ENCODE measurements at regions not wholly inside any gene's neighbourhood (a gene's known extent, or its start where the extent isn't known, plus 50 kb on each side); places are given as distances from the start of the nearest gene placed in this dataset.

DNA sequence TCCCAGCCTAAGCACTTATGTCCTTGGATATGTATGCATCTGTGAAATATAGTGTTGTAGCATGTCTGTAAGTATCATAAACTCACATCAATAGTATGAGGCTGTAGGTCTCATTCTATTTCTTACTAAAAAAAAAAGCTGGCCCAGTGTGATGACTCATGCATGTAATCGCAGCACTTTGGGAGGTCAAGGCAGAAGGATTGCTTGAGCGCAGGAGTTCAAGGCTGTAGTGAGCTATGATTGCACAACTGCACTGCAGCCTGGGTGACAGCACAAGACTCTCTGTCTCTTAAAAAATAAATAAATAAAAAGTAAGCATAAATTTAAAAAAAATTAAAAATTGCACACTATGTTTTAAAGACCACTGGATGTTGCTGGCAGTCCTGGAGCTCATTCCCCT is 79.1 kb upstream of the SPATA13 start:
- DNase-seq (ENCODE audit: low spot score), result no peak

DNA sequence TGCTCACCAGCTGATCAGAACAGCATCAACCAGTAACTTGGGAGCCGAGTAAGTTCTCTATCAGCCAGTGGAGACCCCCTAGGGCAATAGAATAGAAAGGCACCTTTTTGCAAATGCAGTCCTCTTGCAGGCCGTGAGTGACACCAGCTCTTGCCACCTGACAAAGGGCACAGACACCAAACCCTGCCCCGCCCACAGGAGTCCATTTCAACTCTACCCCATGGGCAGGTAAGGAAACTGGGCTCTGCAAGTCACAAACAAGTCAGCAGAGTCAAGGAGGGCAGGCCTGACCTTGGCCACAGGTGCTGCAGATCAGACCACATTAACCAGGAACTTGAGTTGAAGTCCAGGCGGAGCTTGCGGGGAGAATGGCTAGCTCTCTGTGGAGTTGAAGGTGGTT is 77.4 kb upstream of the SPATA13 start:
- no peak for DNase-seq (ENCODE audit: low spot score)

DNA sequence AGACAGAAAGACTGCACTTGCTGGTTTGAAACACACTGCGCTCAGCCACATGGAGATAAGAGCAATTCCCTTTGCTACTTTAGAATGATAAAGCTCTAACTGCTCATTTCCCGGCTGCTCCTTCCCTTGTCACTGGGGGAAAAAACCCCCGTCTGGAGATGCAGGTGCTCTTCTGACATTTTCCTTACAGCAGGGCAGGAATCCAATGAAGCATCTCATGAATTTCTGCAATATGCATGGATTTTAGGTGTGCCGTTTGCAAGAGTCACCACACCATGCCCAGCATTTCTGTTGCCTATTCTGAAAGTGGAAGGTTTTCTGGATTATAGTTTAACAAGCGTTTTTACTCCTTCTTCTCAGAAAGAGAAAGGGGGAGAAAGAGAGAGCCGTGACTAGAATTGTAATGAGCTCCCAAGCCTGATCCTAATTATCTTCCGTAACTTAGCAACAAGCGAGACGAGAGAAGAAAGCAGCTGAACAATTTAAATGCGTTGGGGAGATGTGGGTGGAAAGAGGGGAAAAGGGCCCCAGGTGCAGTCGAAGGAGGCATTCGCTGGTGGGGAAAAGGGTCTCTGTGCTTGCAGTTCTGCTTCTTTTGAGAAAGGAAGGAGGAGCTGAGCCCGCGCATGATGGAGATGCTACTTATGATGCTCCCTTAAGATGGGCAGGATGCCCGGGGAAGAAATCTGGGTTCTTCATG is 76.6 kb upstream of the SPATA13 start:
- no peak for DNase-seq (ENCODE audit: low spot score)

DNA sequence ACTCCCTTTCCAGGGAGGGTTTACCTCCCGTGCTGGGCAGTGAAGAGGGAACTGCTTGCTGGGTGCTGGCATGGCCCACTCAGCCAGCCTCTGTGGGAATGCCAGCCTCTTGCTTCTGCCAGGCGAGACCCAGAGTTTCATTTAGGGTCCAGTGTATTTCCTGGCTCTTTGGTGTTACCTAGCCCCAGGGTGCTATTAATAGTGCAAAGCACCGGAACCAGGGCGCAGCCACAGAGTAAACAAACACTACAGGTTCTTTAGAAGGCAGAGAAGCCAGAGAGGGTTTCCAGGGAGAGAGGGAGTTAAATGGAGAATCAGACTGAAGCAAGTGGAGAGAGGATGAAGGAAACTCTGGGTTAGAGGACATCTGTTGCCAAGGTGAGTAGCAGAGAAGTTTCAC is 74.9 kb upstream of the SPATA13 start:
- DNase-seq (ENCODE audit: low spot score), result no peak

DNA sequence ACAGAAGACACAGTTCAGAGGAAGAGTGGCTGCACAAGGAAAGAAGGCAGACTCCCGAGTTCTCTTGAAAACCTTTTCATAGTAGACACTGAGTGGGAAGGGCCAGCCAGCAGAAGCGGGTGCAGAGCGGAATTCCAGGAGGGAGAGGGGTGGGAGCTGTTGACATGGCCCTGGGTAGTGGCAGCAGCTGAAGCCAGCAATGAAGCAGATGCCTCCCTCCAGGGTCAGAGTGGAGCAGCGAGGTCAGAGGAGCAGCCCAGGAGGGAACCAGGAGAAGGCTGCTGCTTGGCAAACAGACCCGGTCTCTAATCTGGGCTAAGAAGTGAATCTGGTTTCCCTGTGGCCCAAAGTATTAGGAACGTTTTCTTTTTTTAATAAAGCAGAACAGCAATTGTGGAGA is 73.9 kb upstream of the SPATA13 start:
- no peak for DNase-seq (ENCODE audit: low spot score)

DNA sequence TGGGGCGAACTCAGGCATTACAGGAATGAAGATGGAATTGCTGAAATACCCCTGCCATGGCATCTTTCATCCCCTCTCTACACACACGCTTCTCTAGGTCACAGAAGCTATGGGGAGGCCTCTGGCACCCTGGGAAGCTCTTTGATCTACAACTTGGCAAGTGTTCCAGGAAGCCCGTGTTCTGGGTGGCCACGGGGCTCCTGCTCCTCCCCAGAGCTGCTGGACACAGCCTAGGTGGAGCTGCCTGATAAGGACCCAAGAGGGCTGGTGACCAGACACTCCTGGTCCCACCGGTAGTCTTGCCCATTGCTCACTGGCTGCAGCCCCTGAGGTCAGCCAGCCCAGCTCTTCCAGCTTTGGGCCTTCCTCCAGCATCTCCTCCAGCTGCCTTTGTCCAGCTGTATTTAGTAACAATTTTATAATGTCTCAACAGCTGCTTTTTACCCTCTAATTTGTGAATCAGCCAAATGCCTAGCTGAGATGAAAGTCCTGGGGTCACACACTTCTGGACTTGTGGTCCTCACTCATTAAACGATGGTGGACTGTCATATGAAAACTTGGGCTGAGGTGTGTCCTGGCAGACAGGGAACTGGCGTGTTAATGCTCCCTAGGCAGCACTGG is 72.8 kb upstream of the SPATA13 start:
- no peak for DNase-seq (ENCODE audit: low spot score)

DNA sequence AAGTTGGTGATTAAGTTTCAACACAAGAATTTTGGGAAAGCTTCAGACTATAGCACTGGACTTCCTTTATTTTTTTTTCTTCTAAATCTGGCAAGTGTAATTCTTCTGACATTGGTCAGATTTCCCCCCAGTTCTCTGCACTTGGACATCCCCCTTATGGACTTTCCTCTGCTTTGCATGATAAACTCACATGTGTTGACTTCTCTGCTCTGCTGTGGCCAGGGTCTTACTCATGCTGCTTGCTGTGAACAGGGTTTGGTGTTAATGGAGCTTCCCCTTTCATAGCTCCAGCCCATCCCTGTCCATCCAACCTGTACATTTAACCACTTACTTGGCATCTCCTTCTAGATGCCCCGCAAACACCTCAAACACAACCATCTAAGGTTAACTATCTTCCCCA is 70.5 kb upstream of the SPATA13 start:
- DNase-seq (ENCODE audit: low spot score), result no peak

DNA sequence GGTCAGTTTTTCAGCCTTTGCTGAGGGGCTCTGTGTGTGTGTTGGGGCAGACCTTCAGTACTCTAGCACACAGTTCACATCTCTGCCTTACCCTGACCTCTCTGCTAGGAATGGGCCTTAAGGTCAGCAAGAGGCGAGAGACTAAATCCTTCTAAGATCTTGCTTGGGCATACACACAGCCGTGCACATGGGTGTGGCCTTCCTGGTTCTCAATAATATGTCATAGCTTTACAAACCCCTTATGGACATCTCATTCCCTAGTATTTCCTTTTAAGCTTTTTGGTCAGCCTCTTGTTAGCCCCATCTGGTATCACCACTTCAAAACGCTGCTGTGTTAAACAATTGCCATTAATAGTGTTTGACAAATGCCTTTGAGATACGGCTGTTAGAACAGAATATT is 69.4 kb upstream of the SPATA13 start:
- no peak for DNase-seq (ENCODE audit: low spot score)

DNA sequence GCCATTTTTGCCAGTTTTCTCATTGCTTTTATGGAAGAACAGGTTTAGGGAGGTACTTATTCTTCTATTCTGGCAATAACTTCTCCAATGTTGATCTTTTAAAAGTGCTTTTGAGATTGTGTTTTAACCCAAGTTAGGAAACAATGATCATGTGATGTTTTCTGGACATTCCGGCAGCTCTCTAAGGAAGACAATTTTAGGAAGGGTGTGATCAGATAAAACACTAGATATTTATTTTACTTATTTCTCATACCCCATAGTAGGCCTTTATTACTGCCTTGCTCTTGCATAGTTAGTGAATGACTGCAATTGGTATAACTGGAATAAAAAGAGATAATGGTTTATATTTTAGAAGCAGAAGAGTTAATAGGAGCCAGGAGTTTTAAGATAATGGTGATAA is 68.4 kb upstream of the SPATA13 start:
- no peak for DNase-seq (ENCODE audit: low spot score)

DNA sequence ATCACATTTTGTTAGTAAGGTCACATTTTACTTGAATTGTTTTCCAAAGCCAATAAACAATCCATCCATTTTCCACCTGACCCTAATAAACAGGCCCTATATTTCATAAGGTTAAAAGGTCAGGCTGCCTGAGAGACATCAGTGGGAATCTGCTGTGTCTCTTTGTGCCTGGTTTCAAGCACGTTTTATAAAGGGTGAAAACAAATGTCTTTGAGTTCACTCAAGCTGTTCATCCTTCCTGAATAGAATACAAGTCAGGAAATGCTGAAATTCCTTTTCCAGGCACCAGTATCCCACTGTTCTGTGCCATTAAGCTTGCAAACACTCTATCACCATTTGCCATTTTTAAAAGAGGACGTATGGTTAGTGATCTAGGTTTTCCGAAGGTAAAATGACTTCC is 67.5 kb upstream of the SPATA13 start:
- DNase-seq (ENCODE audit: low spot score), result no peak

DNA sequence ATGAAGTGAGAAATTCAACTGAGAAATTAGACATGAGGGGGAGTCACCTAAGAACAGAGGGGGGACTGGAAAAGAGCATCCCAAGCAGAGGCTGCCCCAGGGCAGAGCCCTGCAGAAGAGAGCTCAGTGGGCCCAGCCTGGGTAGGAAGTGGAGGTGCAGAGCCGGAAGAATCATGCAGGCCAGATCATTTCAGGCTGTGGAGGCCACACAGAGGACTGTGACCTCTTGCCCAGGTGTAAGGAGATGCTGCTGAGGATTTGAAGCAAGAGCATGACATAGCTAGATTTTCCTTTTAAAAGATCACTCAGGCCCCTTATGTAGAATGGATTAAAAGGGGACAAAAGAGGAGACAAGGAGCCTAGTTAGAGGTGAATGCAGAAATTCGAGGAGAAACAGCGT is 63.9 kb upstream of the SPATA13 start:
- no peak for DNase-seq (ENCODE audit: low spot score)

DNA sequence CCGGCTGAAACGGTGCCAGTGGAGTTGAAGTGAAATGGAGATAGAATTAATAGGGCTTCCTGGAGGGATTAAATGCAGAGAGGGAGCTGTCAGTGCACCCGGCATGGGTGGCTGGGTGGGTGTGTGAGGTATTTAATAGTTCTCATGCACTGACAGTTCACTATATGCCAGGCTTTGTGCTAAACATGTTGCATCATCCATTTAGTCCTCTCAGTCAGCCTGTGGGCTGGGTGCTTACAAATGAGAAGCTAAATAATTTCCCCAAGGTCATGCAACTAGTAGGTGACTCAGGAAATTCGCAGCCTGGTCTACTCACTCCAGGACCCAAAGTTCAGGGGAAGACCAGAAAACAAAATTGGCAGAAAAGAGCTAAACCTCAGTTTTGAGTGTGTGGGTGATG is 63.5 kb upstream of the SPATA13 start:
- DNase-seq (ENCODE audit: low spot score), result no peak

DNA sequence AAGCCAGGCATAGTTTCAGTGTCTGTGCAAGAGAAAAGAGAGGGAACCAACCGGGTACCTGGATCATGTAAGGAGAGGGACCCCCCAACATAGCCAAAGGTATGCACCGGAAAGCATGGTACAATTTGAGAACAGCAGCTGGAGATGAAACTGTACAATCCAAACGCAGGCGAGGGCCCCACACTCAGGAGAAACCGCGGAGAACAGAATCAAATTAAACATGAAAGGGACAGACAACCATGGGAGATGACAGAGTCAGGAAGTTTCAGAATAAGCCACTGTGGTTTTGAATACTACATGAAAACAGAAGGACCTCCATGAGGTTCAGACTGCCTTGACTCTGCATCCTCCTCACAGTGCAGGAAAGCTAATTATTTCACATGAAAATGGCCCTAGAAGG is 62.9 kb upstream of the SPATA13 start:
- no peak for DNase-seq (ENCODE audit: low spot score)

DNA sequence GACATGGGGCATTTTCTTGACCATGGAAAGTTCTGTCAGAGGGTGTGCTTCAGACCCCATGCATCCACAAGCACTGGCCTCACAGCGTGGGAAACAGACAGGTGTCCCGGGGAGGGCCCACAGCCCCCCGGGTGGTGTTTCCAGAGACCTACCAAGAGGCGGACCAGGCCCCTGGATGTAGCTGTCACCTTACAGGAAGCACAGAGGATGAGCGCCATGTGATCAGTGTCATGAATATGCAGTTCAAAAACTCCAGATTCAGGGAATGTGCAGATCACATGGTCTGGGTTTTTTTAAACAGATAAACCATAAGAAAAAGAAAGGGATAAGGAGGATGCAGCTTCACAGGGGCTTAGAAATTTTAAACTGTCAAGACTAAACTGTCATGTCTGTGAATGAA is 61.0 kb upstream of the SPATA13 start:
- DNase-seq (ENCODE audit: low spot score), result no peak

DNA sequence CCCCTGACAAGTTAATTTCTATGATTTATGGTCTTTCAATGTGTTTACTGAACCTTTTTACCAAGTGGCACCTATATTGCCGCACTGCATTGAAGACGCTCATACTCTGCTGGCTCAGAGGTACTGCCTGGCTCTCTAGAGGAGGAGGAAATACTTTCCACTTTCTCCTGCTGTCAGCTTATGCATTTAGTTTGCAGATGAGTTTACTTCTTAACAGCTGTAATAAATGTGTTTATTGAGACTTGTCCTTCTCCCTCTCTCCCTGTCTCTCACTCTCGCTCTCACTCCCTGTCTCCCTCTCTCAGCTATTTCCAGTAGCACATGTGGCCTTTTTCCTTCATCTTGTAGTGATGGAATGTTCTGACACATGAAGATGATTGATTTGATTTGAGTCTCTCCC is 60.3 kb upstream of the SPATA13 start:
- no peak for DNase-seq (ENCODE audit: low spot score)

DNA sequence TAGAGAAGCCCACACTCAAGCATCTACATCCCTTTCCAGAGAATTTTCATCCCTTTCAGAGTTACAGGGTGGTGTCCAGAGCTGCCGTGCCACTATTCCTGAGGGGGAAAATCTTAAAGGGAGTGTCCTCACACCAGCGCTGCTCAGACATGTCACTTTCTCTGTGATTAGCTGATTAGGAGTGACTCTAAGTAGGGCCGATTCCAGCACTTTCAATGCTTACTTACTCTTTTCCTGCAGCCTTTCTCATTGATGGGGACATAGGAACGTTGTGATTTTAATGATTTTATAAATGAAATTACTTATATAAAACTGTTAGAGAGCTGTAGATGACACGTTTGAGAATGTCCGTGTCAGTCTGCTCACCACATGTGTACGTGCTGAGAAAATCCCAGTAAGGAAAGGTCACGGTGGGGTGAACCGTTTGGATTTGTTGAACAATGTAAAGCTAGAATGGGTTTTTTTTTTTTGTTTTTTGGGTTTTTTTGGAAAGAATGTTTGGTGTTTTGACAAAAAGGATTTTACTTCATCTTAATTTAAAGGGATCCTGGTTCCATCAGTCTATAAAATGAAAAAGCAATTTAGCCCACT is 56.6 kb upstream of the SPATA13 start:
- DNase-seq (ENCODE audit: low spot score), result no peak

DNA sequence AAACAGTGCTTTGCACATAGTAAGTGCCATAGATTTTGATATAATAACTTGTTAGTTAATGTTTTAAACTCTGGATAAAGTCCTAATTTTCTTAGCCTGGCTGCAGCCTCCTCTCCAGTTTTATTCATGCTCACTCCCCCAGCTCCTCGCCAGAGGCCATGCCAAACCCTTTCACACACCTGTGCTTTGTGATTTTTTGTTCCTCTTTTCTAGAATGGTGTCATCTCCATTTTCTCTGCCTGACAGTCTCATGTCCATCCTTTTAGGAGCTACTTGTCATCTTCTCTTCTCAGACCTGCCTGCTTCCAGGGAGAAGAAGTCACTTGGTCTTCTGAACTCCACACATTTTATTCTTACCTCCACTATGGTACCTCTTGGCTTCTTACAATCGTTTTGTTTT is 55.8 kb upstream of the SPATA13 start:
- no peak for DNase-seq (ENCODE audit: low spot score)

DNA sequence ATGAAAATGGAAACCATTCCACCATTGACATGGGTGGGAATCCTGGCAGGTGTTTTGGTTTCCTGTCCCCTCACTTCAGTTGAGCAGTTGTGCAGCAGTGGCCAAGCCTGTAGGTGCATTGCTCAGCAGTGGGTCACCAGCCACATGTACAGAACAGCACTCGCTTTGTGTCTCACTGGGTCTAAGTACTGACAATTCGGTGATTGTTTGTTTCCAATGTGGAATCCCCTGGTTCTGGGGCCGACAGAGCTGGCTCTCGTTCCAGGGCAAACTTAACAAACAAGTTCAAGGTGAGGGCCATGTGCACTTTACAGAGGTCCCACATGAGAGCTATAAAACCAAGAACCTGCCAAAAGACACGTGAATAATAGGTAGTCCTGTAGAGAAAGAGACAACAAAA is 54.1 kb upstream of the SPATA13 start:
- DNase-seq (ENCODE audit: low spot score), result no peak

DNA sequence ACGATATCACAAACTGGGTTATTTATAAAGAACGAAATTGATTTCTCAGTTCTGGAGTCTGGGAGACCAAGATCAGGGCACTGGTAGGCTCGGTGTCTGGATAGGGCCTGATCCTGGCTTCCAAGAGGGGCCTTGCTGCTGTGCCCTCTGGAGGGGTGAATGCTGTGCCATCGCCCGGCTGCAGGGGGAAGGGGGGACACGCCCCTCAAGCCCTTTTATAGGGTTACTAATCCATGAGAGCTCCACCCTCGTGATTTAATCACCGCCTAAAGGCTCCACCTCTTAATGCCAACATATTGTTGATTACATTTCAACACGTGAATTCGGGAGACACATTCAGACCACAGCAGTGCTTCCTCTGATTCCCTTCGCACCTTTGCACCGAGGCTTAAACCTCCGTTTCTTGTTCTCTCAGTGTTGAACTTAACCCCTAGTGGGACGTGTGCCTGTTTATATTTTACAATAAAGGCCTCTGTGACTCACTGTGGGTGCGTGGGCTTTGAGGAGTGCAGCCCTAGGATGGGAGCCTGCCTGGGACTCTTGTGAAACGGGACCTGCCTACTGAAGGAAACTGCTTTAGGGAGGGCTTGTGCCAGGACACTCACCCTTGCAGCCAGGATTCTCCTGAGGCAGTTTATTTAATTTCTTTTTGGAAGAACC is 52.4 kb upstream of the SPATA13 start:
- DNase-seq (ENCODE audit: low spot score), result no peak

DNA sequence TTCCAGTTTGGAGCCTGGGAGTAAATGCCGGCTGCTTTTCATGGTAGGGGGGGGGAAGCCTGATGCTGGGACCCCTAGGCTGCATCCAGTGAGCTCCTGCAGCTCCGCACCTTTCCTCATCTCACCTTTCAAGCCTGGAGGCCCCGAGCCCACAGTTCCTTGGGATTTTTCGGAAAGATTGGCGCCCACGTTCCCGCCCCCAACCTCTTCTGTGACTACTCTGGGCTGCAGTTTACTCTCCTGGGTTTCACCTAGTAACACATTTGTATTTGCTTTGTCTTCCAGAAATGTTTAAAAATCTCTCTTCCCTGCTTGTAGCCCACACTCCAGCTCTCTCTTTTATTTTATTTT is 51.9 kb upstream of the SPATA13 start:
- DNase-seq (ENCODE audit: low spot score), result no peak

DNA sequence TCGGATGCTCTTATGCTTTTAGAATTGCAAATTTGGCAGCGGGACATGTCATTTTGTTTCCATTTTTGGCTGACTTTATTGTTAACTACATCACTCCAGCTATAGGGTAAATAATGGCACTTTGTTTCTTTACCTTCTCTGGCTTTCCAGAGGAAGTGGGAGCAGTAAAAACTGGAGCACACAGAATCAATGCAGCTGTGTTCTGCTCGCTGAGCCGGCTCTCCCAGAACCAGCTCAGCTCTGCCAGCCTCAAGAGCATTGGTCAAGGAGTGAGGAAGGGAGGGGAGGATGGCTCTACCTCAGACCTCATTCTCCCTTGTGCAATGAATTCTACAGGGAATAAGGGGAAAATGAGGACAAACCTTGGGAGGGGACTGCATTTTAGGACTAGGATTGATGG is 50.5 kb upstream of the SPATA13 start:
- no peak for DNase-seq (ENCODE audit: low spot score)
